ENCODE measurements at regions not wholly inside any gene's neighbourhood (a gene's known extent, or its start where the extent isn't known, plus 50 kb on each side); places are given as distances from the start of the nearest gene placed in this dataset.

DNA sequence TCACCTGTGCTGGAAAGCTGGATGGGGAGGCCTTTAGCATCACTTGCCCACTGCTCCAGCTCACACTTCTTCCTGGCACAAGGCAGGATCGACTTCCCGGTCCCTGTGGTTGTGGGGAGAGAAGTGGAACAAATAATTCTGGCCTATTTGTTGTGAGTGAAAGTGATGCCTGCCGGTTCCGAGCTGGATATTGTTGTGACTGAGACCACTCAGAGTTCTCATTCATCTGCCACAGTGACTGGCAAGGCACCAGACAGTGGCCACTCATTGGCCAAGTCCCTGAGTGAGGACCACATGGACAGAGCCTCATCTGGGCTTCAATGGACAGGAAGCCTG is 191.9 kb downstream of the PTPRU start:
- TF ChIP-seq, protein P1, sequence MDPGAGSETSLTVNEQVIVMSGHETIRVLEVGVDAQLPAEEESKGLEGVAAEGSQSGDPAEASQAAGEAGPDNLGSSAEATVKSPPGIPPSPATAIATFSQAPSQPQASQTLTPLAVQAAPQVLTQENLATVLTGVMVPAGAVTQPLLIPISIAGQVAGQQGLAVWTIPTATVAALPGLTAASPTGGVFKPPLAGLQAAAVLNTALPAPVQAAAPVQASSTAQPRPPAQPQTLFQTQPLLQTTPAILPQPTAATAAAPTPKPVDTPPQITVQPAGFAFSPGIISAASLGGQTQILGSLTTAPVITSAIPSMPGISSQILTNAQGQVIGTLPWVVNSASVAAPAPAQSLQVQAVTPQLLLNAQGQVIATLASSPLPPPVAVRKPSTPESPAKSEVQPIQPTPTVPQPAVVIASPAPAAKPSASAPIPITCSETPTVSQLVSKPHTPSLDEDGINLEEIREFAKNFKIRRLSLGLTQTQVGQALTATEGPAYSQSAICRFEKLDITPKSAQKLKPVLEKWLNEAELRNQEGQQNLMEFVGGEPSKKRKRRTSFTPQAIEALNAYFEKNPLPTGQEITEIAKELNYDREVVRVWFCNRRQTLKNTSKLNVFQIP (CRISPR knock-in tag; IDR thresholded peaks at IDR 0.05; ENCODE audit: borderline replicate concordance, low read depth), result no peak
- no peak for TF ChIP-seq PPARA (CRISPR knock-in tag; IDR thresholded peaks at IDR 0.05; ENCODE audit: borderline replicate concordance)
